ENCODE measurements at regions not wholly inside any gene's neighbourhood (a gene's known extent, or its start where the extent isn't known, plus 50 kb on each side); places are given as distances from the start of the nearest gene placed in this dataset.

- no peaks in the 10 kb centered on the region for H3K4me1 Mint-ChIP-seq (ENCODE audit: unreplicated experiment)
- no peak for DNase-seq (ENCODE audit: extremely low spot score, unreplicated experiment)
- no peaks in the 10 kb centered on the region for H3K27me3 Mint-ChIP-seq
- no peak overlapping the region for H3K27ac Mint-ChIP-seq
- TF ChIP-seq, protein P1, sequence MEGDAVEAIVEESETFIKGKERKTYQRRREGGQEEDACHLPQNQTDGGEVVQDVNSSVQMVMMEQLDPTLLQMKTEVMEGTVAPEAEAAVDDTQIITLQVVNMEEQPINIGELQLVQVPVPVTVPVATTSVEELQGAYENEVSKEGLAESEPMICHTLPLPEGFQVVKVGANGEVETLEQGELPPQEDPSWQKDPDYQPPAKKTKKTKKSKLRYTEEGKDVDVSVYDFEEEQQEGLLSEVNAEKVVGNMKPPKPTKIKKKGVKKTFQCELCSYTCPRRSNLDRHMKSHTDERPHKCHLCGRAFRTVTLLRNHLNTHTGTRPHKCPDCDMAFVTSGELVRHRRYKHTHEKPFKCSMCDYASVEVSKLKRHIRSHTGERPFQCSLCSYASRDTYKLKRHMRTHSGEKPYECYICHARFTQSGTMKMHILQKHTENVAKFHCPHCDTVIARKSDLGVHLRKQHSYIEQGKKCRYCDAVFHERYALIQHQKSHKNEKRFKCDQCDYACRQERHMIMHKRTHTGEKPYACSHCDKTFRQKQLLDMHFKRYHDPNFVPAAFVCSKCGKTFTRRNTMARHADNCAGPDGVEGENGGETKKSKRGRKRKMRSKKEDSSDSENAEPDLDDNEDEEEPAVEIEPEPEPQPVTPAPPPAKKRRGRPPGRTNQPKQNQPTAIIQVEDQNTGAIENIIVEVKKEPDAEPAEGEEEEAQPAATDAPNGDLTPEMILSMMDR (conservative IDR thresholded peaks at IDR 0.05), result no peak
- no peak overlapping the region for H3K4me3 Mint-ChIP-seq
- no peaks in the 10 kb centered on the region for H3K36me3 Mint-ChIP-seq
- no peaks in the 10 kb centered on the region for H3K9me3 Mint-ChIP-seq
Measured at GRCh38 chr5:121701731-121702130, 150.0 kb upstream of the FTMT start.

- H3K9me3 Mint-ChIP-seq, result no peaks in the 10 kb centered on the region
- H3K27ac Mint-ChIP-seq, result no peak overlapping the region
- no peak overlapping the region for H3K4me3 Mint-ChIP-seq
- no peak for DNase-seq (ENCODE audit: extremely low spot score, unreplicated experiment)
- H3K4me1 Mint-ChIP-seq (ENCODE audit: unreplicated experiment), result no peaks in the 10 kb centered on the region
- TF ChIP-seq, protein P1 (conservative IDR thresholded peaks at IDR 0.05), result no peak
- no peaks in the 10 kb centered on the region for H3K36me3 Mint-ChIP-seq
- H3K27me3 Mint-ChIP-seq, result no peaks in the 10 kb centered on the region
Measured at GRCh38 chr5:121702682-121703081, 149.0 kb upstream of the FTMT start.

DNA sequence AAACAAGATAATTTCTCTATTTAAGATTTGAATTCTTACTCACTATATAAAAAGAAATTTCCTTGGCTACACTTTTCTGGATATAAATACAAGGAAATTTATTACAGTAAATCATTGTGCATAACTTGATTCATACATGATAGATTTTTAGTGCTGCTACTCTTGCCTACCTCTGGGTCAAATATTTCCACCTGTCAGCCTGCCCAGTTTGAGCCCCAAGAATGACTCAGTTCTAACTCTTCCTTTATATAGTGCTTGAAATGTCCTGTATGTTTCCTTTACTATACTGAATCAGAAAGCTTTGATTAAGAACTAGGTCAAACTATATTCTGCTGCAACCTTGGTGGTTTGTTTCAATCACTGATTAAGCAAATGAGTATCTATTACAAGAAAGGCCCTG, 147.4 kb upstream of the FTMT start:
- H3K27ac Mint-ChIP-seq, result no peak overlapping the region
- H3K9me3 Mint-ChIP-seq, result no peaks in the 10 kb centered on the region
- no peaks in the 10 kb centered on the region for H3K36me3 Mint-ChIP-seq
- H3K4me1 Mint-ChIP-seq (ENCODE audit: unreplicated experiment), result no peaks in the 10 kb centered on the region
- no peaks in the 10 kb centered on the region for H3K27me3 Mint-ChIP-seq
- no peak for DNase-seq (ENCODE audit: extremely low spot score, unreplicated experiment)
- no peak overlapping the region for H3K4me3 Mint-ChIP-seq
- TF ChIP-seq, protein P1 (conservative IDR thresholded peaks at IDR 0.05), result no peak

- no peak overlapping the region for H3K27ac Mint-ChIP-seq
- DNase-seq (ENCODE audit: extremely low spot score, unreplicated experiment), result no peak
Measured at GRCh38 chr5:121706686-121707085, 145.0 kb upstream of the FTMT start.

DNA sequence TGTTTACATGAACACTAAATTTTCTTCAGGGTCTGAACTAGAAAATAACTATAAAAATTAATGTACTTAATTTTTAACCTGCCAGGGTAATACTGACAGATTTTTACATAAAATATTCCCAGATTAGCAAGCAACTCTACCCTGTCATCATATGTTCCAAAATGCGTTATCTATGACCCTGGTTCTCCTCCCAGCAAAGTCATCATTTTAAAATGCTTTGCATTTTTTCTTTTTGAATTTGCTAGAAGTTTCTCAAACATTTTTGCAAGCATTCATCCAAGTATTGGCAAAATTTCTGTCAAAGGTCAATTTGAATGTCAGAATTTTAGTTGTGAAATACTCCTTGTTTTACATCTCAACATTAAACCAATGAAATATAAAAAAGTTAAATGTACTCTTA, 144.5 kb upstream of the FTMT start:
- H3K27ac Mint-ChIP-seq, result no peak overlapping the region

More at GRCh38 chr5:121706686-121707085, 145.0 kb upstream of the FTMT start:
- Mint-ChIP-seq H3K9me3 (no peaks in the 10 kb centered on the region), H3K36me3 (no peaks in the 10 kb centered on the region), H3K4me1 (ENCODE audit: unreplicated experiment) (no peaks in the 10 kb centered on the region), H3K27me3 (no peaks in the 10 kb centered on the region), H3K4me3 (no peak overlapping the region)
- TF ChIP-seq, protein P1 (conservative IDR thresholded peaks at IDR 0.05), result no peak

More for the DNA sequence above, 144.5 kb upstream of the FTMT start:
- Mint-ChIP-seq H3K4me1 (ENCODE audit: unreplicated experiment) (no peaks in the 10 kb centered on the region), H3K9me3 (no peaks in the 10 kb centered on the region), H3K27me3 (no peaks in the 10 kb centered on the region), H3K36me3 (no peaks in the 10 kb centered on the region), H3K4me3 (no peak overlapping the region)
- TF ChIP-seq, protein P1 (conservative IDR thresholded peaks at IDR 0.05), result no peak
- DNase-seq (ENCODE audit: extremely low spot score, unreplicated experiment), result no peak
